HEK293 (cell line): ENCODE measurements at regions not wholly inside any gene's neighbourhood (a gene's known extent, or its start where the extent isn't known, plus 50 kb on each side); places are given as distances from the start of the nearest gene placed in this dataset.

Source experiments
- CTCF ChIA-PET: fragments of 350-600 bp; formaldehyde crosslinking; extraction: SDS; loops from one replicate; lab custom pipeline; 2021; ENCODE audit warnings: antibody characterized with exemption; lab: Yijun Ruan, JAX
- POLR2A ChIA-PET: fragments of 300-600 bp; formaldehyde crosslinking; extraction: SDS; loops from one replicate; lab custom pipeline; 2020; ENCODE audit warnings: antibody characterized with exemption, inconsistent platforms; lab: Yijun Ruan, JAX
- H3K27ac ChIP-seq: fragments of 200-500 bp; sonication (Bioruptor generic); 2 replicates; pipeline ENCODE4 v1.5.1; 2014; ENCODE audit warnings: low read depth, low read length, control low read depth, inconsistent platforms; ENCODE audit errors: extremely low read depth
- H3K36me3 ChIP-seq, 2 experiments: fragments of 200-500 bp in 1 of 2; sonication (Bioruptor generic) in 1 of 2; 1 replicate in 1 of 2; 2 replicates in 1 of 2; pipeline ENCODE4 v1.5.1; 2014 to 2017; ENCODE audit warnings: inconsistent platforms in 2 of 2, low read length in 2 of 2; ENCODE audit not compliant: control insufficient read depth in 2 of 2, insufficient read depth in 1 of 2
- H3K4me1 ChIP-seq: fragments of 200-500 bp; sonication (Bioruptor generic); 2 replicates; pipeline ENCODE4 v1.5.1; 2014; ENCODE audit warnings: mild to moderate bottlenecking, low read length, inconsistent platforms; ENCODE audit not compliant: control insufficient read depth, insufficient read depth
- H3K4me3 ChIP-seq: 2 replicates; pipeline ENCODE4 v1.5.1; 2011; ENCODE audit warnings: low read depth, mild to moderate bottlenecking, control low read depth, low read length, moderate library complexity
- H3K9me3 ChIP-seq: fragments of 200-500 bp; sonication (Bioruptor generic); 2 replicates; pipeline ENCODE4 v1.5.1; 2014; ENCODE audit warnings: low read depth, low read length, inconsistent platforms; ENCODE audit not compliant: control insufficient read depth, insufficient read depth
- BCL11B ChIP-seq: fragments of 450-650 bp; formaldehyde crosslinking; IDR thresholded peaks from 2 replicates; pipeline ENCODE4 v1.5.1; 2016; ENCODE audit warnings: low read depth, missing biosample characterization, missing genetic modification characterization
- HIC1 ChIP-seq: fragments of 450-650 bp; formaldehyde crosslinking; IDR thresholded peaks from 2 replicates; pipeline ENCODE4 v1.5.1; 2016; ENCODE audit warnings: missing biosample characterization, missing genetic modification characterization
- KLF1 ChIP-seq: fragments of 450-650 bp; formaldehyde crosslinking; IDR thresholded peaks from 2 replicates; pipeline ENCODE4 v1.5.1; 2016; ENCODE audit warnings: missing biosample characterization, missing genetic modification characterization
- KLF16 ChIP-seq: fragments of 450-650 bp; formaldehyde crosslinking; IDR thresholded peaks from 2 replicates; pipeline ENCODE4 v1.5.1; 2017; ENCODE audit warnings: missing biosample characterization, missing genetic modification characterization
- MYNN ChIP-seq: fragments of 450-650 bp; formaldehyde crosslinking; IDR thresholded peaks from 2 replicates; pipeline ENCODE4 v1.5.1; 2016; ENCODE audit warnings: missing biosample characterization, missing genetic modification characterization, borderline replicate concordance
- OVOL3 ChIP-seq: fragments of 450-650 bp; formaldehyde crosslinking; IDR thresholded peaks from 2 replicates; pipeline ENCODE4 v1.5.1; 2016; ENCODE audit warnings: missing biosample characterization, missing genetic modification characterization
- PRDM6 ChIP-seq: fragments of 450-650 bp; formaldehyde crosslinking; IDR thresholded peaks from 2 replicates; pipeline ENCODE4 v1.5.1; 2017; ENCODE audit warnings: missing biosample characterization, missing genetic modification characterization
- REPIN1 ChIP-seq: fragments of 450-650 bp; formaldehyde crosslinking; IDR thresholded peaks from 2 replicates; pipeline ENCODE4 v1.5.1; 2017; ENCODE audit warnings: missing biosample characterization, missing genetic modification characterization, low read depth
- SP2 ChIP-seq: fragments of 450-650 bp; formaldehyde crosslinking; IDR thresholded peaks from 2 replicates; pipeline ENCODE4 v1.5.1; 2016; ENCODE audit warnings: missing biosample characterization, missing genetic modification characterization
- SP7 ChIP-seq: fragments of 450-650 bp; formaldehyde crosslinking; IDR thresholded peaks from 2 replicates; pipeline ENCODE4 v1.5.1; 2016; ENCODE audit warnings: missing biosample characterization, missing genetic modification characterization
- ZBTB21 ChIP-seq: fragments of 450-650 bp; formaldehyde crosslinking; IDR thresholded peaks from 2 replicates; pipeline ENCODE4 v1.5.1; 2017; ENCODE audit warnings: missing biosample characterization, missing genetic modification characterization
- ZBTB44 ChIP-seq: fragments of 450-650 bp; IDR thresholded peaks from 2 replicates; pipeline ENCODE4 v1.5.1; 2018; ENCODE audit warnings: missing biosample characterization, mild to moderate bottlenecking, missing genetic modification characterization
- ZFP41 ChIP-seq: fragments of 450-650 bp; formaldehyde crosslinking; IDR thresholded peaks from 2 replicates; pipeline ENCODE4 v1.5.1; 2016; ENCODE audit warnings: missing biosample characterization, missing genetic modification characterization, borderline replicate concordance
- ZNF148 ChIP-seq: fragments of 450-650 bp; formaldehyde crosslinking; IDR thresholded peaks from 2 replicates; pipeline ENCODE4 v1.5.0; 2017; ENCODE audit warnings: missing biosample characterization, missing genetic modification characterization, borderline replicate concordance
- ZNF391 ChIP-seq: fragments of 450-650 bp; formaldehyde crosslinking; IDR thresholded peaks from 2 replicates; pipeline ENCODE4 v1.5.1; 2016; ENCODE audit warnings: low read depth, missing biosample characterization, missing genetic modification characterization, borderline replicate concordance
- ZNF404 ChIP-seq: fragments of 450-650 bp; formaldehyde crosslinking; IDR thresholded peaks from 2 replicates; pipeline ENCODE4 v1.5.1; 2017; ENCODE audit warnings: missing biosample characterization, missing genetic modification characterization
- ZNF549 ChIP-seq: fragments of 450-650 bp; IDR thresholded peaks from 2 replicates; pipeline ENCODE4 v1.5.1; 2018; ENCODE audit warnings: missing biosample characterization, missing genetic modification characterization, mild to moderate bottlenecking, inconsistent platforms, moderate library complexity
- ZNF585B ChIP-seq: fragments of 450-650 bp; formaldehyde crosslinking; IDR thresholded peaks from 2 replicates; pipeline ENCODE4 v1.5.1; 2016; ENCODE audit warnings: missing biosample characterization, missing genetic modification characterization
- ZNF600 ChIP-seq: fragments of 450-650 bp; formaldehyde crosslinking; IDR thresholded peaks from 2 replicates; pipeline ENCODE4 v1.5.1; 2016; ENCODE audit warnings: missing biosample characterization, missing genetic modification characterization
- ZNF610 ChIP-seq: fragments of 450-650 bp; formaldehyde crosslinking; IDR thresholded peaks from 2 replicates; pipeline ENCODE4 v1.5.1; 2016; ENCODE audit warnings: missing biosample characterization, missing genetic modification characterization, borderline replicate concordance
- ZNF623 ChIP-seq: fragments of 450-650 bp; formaldehyde crosslinking; IDR thresholded peaks from 2 replicates; pipeline ENCODE4 v1.5.1; 2016; ENCODE audit warnings: missing biosample characterization, missing genetic modification characterization
- ZNF664 ChIP-seq: fragments of 450-650 bp; formaldehyde crosslinking; IDR thresholded peaks from 2 replicates; pipeline ENCODE4 v1.5.1; 2016; ENCODE audit warnings: missing biosample characterization, missing genetic modification characterization
- ZNF670 ChIP-seq: fragments of 450-650 bp; formaldehyde crosslinking; IDR thresholded peaks from 2 replicates; pipeline ENCODE4 v1.5.1; 2016; ENCODE audit warnings: missing biosample characterization, missing genetic modification characterization, low read depth
- ZNF704 ChIP-seq: fragments of 450-650 bp; formaldehyde crosslinking; IDR thresholded peaks from 2 replicates; pipeline ENCODE4 v1.5.1; 2016; ENCODE audit warnings: missing biosample characterization, missing genetic modification characterization
- ZNF830 ChIP-seq: fragments of 450-650 bp; IDR thresholded peaks from 2 replicates; pipeline ENCODE4 v1.5.0; 2018; ENCODE audit warnings: missing biosample characterization, missing genetic modification characterization, low read depth, mild to moderate bottlenecking, moderate library complexity
- ZNF837 ChIP-seq: fragments of 450-650 bp; formaldehyde crosslinking; IDR thresholded peaks from 2 replicates; pipeline ENCODE4 v1.5.1; 2016; ENCODE audit warnings: missing biosample characterization, missing genetic modification characterization

- H3K27ac ChIP-seq, result no peak overlapping the region
- H3K4me3 ChIP-seq, result no peak overlapping the region
- TF ChIP-seq ZNF704, result no peak
- no peak for TF ChIP-seq SP2 (tag by site-specific recombination)
- TF ChIP-seq KLF1 (tag by site-specific recombination), result no peak
- no peak for TF ChIP-seq ZNF670 (tag by site-specific recombination)
- no peak for TF ChIP-seq HIC1 (tag by site-specific recombination)
- TF ChIP-seq REPIN1 (tag by site-specific recombination), result no peak
- TF ChIP-seq ZNF404 (tag by site-specific recombination), result no peak
- TF ChIP-seq ZNF391 (tag by site-specific recombination), result no peak
- TF ChIP-seq ZNF623, result no peak
- no peak for TF ChIP-seq ZNF549 (tag by site-specific recombination)
- TF ChIP-seq ZBTB44 (tag by site-specific recombination), result no peak
- TF ChIP-seq ZNF148 (tag by site-specific recombination), result no peak
- no peaks in the 10 kb centered on the region for H3K9me3 ChIP-seq
- ChIA-PET CTCF (no interaction called here), POLR2A (no interaction called here)
- no peaks in the 10 kb centered on the region for H3K36me3 ChIP-seq
- H3K4me1 ChIP-seq, result no peaks in the 10 kb centered on the region
These were observed 107.0 kb upstream of the PALS2 start for GRCh38 chr7:24466168-24466768.

GRCh38 chr7:24469118-24469517, 104.1 kb upstream of the PALS2 start:
- CTCF ChIA-PET, result interaction anchor here (0.8 kb wide), 1 partner anchor 78 kb away, joined by 5 read pairs; no protein-coding TSS in a partner anchor
- no peak for TF ChIP-seq OVOL3 (tag by site-specific recombination)
- no peak for TF ChIP-seq ZNF837 (tag by site-specific recombination)
- no peak for TF ChIP-seq ZNF664 (tag by site-specific recombination)
- TF ChIP-seq ZNF600 (tag by site-specific recombination), result no peak
- TF ChIP-seq ZNF585B, result no peak
- TF ChIP-seq MYNN (tag by site-specific recombination), result no peak
- TF ChIP-seq KLF16 (tag by site-specific recombination), result no peak
- TF ChIP-seq ZNF610, result no peak
- no peak for TF ChIP-seq BCL11B (tag by site-specific recombination)
- TF ChIP-seq PRDM6, result no peak
- no peak for TF ChIP-seq ZBTB21 (tag by site-specific recombination)
- no peak for TF ChIP-seq ZFP41
- no peak for TF ChIP-seq SP7
- no peak for TF ChIP-seq ZNF830
- no peaks in the 10 kb centered on the region for H3K9me3 ChIP-seq
- H3K4me3 ChIP-seq, result no peak overlapping the region
- POLR2A ChIA-PET, result no interaction called here
- no peaks in the 10 kb centered on the region for H3K4me1 ChIP-seq
- no peak overlapping the region for H3K27ac ChIP-seq
- no peaks in the 10 kb centered on the region for H3K36me3 ChIP-seq
